Neural progenitor cell (in vitro differentiated cells): ENCODE measurements at regions not wholly inside any gene's neighbourhood (a gene's known extent, or its start where the extent isn't known, plus 50 kb on each side); places are given as distances from the start of the nearest gene placed in this dataset.

Experiments used
- CTCF ChIP-seq: fragments of 200-600 bp; sonication (generic); IDR thresholded peaks from 2 replicates; pipeline ENCODE4 v1.5.1; 2017; ENCODE audit warnings: antibody characterized with exemption, mild to moderate bottlenecking
- EZH2 ChIP-seq: fragments of 200-600 bp; sonication (generic); IDR thresholded peaks from 2 replicates; pipeline ENCODE4 v1.6.1; 2017; ENCODE audit warnings: antibody characterized with exemption, mild to moderate bottlenecking, moderate library complexity
- EZH2phosphoT487 ChIP-seq: fragments of 200-600 bp; sonication (generic); IDR thresholded peaks from 2 replicates; pipeline ENCODE4 v1.6.1; 2017; ENCODE audit warnings: antibody characterized with exemption

- TF ChIP-seq EZH2 (no peak), CTCF (no peak), EZH2phosphoT487 (no peak)
Measured at GRCh38 chr4:58981828-58982227, 1871.6 kb upstream of the IGFBP7 start.
